HG03066 (cell line): ENCODE measurements at regions not wholly inside any gene's neighbourhood (a gene's known extent, or its start where the extent isn't known, plus 50 kb on each side); places are given as distances from the start of the nearest gene placed in this dataset.

Experiments used
- ATAC-seq: cut with Tn5 transposase; IDR thresholded peaks from one replicate; pipeline ENCODE4 v1.9.1; 2021; ENCODE audit warnings: low read depth; ENCODE audit not compliant: unreplicated experiment

DNA sequence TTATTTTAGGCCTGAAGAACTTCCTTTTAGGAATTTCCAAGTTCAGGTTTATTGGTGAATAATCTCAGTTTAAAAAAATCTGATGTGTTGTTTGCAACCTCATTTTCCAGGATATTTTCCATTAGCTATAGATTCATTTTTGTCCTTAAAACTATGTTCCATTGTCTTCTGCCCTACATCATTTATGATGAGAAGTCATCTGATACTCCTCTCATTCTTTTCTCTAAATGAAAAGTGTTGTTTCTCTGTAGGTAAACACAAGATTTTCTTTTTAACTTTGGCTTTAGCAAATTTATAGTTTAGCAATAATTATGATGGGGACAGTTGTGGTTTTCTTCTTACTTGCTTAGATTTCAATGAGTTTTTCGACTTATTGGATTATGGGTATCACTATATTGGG lies 427.3 kb downstream of the DCDC2C start:
- ATAC-seq, result no peak

DNA sequence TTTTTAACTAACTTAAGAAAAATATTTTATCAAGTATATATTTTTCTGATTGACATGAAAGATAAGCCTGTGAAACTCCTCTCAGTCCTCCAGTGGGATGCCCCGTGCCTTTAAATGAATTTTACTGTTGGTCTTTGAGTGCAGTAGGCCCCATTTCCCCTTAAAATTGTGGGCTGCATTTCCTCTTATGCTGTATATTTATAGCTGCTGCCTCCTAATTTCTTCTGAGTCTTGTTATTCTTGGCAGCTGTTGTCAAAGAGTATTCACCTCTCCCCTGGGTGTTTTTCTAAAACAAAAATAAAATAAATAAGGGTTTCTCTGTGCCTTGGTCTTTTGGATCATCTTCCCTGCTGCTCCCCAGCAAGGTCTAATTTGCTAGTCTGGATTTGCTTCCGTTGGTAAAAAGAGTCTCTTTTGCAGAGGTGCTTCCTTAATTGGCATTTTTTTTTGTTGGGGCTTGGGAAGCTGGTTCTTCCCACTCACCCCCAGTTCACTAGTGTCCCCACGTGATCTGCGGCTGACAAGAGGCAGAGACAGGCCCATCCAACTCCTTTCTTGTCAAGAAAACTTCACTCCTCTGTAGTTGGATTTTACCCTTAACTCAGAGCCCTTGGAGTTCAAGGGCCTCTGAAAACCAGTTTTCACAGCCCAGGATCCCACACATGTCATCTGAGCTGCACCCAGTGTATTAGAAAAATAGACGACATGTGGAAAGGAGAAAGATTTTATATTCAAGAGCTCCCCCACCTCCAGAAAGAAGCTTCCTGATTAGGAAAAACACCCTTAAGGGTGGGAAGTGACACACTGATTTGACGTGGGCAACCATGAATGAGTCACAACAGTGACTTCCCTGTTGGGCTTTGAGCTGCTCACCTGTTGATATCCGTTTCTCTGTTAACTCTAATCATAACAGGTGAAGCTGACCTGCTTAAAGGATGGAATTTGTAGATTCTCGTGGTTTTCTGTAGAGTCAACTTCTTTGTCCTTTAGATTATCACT lies 431.5 kb downstream of the DCDC2C start:
- no peak for ATAC-seq

DNA sequence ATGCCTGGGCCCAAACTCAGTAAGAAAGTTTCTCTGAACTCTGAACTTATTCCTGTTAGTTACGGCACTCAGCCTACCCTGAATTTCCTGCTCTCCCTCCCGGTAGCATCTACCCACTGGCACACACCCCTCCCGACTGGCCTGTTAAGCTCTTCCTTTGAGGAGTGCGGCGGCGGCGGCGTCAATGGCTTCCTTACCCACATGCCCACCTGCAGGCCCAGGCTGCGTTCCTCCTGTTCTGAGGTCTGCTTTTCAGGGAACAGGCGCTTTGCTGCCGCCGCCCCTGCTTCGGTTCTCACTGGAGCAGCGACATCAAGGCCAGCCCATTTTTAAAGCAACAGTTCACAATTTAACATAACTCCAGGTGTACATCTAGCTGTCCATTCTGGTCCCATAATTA lies 432.4 kb downstream of the DCDC2C start:
- ATAC-seq, result no peak

DNA sequence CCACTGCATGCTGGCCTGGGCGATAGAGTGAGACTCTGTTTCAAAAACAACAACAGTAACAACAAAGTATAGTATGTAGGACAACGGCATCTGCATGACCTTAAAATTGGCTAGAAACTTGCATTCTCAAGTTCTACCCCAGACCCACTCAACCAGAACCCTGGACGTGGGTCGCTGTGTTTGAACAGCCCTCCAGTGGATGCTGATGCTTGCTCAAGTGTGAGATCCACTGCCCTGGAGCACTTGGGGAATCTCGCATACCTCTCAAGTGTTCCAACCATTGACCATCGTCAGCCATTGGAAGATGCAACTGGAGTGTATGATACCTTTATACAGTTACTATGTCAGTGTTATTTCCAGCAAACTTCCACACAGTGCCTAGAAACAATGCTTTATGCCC lies 435.9 kb downstream of the DCDC2C start:
- no peak for ATAC-seq

DNA sequence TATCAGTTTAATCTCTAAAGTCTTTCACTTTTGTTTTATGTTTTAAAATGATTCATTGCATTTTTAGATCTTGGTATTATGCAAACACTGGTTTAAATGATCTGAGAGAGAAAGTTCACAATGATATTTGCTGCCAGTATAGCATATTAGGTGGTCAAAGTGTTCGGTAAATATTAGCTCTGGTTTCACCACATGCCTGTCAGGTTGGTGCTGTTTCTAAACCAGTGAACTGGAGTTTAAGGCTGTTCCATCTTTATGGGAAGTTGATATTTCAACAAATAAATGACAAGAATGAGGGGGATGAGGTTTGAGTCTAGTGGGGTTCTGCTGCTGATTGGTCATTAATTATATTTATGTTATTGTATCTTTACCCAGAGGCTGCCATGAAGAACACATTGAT lies 436.4 kb downstream of the DCDC2C start:
- ATAC-seq, result no peak

DNA sequence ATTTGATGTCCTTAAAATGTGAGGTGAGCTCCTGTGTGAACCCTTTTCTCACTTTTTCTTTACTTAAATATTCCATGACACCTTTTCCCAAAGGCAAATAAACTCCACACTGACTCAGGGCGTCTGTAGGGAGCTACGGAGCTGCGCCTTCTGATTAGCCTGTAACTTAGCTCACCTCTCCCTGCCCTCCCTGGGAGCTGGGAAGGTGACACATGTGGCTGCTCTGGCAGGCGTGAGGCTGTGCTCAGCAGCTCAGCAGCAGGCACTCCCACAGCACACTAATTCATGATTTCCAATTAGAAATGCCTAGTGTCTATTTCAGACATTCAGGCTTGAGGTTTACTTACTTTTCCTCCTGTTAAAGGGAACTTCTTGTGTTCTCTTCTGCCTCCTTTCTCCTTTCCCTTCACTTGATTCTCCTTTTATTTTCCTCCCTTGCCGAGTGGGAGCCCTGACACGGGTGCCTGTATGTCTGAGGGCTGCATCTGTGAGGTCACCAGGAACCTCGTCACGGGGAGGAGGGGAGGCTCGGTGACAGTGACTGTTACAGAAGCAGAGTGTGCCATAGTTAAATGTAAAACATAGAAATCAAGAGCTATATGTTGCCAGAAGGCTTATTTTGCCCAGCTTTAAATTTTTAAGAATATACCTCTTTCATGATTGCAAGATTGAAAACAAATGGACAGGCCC lies 437.1 kb downstream of the DCDC2C start:
- no peak for ATAC-seq

DNA sequence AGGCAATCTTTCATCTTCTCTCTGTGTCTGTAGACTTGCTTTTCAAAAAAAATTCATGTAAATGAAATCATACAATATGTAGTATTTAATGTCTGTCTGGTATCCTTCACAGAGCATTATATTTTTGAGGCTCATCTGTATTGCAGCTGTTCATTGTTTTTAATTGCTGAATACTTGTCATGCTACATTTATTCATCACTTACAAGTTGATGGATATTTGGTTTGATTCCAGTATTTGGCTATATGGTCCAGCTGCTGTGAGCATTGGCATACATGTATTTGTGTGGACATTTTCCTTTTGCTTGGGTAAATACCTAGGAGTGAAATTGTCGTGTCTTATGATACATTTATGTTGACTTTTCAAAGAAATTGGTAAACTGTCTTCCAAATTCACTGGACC lies 441.4 kb downstream of the DCDC2C start:
- ATAC-seq, result no peak

DNA sequence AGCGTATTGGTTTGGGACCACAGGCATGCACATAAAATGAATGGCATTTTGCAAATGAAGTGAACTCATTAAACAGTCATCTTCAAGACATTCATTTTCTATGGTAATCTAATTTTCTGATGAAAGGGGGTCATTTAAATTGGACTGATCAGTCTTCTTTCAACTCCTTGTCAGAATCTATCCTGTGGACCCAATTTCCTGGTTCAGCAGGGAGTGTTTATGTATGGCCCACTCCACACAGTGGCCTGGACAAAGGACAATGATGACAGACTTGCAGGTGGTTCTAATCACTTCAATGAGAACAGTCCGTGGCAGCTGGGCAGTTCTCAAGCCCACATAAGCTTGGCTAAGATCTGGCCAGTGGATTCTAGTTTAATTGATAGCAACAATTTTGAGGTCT lies 448.1 kb downstream of the DCDC2C start:
- no peak for ATAC-seq

DNA sequence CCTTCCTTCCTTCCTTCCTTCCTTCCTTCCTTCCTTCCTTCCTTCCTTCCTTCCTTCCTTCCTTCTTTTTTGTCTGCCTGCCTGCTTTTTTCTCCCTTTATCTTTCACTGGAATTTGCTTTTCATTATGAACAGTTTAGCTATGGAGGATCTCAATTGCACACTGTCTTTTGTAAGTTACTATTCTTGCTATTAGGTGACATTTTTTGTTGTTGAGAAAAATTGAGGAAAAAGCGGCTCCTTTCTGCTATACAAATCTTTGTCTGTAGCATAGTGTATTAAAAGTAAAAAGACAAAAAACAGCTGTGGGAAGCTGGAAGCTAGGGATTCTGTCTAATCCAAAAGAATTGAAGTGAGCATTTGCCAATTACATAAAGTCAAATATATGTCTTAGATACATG lies 448.7 kb downstream of the DCDC2C start:
- no peak for ATAC-seq

DNA sequence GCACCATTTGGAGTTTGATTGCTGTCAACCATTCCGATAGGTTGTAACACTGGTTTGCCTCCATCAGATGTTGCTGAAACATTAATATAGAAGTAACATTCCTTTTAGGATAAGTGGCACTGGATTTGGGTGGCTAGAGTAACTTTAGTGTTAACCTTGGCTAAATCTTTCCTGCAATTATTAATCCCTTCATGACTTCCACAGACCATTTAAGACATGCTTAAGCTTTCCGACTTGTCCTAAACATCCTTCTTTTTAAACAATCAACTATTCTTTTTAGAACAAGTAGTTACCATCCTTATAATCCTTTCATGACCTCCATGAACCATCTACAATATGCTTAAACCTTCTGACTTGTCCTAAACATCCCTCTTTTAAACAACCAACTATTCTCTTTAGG lies 465.5 kb downstream of the DCDC2C start:
- no peak for ATAC-seq

DNA sequence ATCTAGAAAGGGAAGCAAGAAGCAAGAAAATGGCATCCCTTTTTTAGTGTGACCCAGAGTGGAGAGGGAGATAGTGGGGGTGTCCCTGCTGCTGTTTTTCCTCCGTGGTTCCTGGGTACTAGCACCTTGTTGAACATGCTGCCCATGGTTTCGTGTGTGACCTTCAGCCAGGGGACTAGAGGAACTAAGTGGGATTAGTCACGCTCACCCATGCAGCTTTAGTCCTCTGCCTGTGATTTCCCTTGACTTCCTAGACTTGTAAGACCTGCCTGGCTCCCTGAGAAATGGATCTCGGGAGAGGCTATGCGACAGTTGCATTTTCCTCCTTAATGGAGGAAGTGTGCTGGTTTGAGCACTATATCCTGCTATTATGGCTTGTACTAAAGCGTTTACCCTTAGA lies 471.4 kb downstream of the DCDC2C start:
- ATAC-seq, result no peak

DNA sequence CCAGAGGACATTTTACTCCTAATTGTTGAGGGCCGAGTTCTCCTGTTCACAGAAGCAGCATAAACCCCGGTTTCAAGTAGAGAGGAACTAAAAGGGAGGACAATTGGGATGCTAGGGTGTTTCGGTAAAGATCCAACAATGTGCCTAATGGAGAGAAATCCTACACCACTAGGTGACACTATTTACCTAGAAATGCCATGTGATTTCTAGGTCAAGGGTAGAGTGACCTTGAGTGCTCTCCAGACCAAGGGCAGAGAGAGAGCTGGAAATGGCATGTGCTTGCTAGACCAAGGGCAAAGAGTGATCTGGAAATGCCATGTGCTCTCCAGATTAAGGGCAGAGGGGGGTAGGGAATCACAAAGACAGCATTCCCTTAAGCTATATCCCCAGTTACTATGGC lies 472.0 kb downstream of the DCDC2C start:
- no peak for ATAC-seq

DNA sequence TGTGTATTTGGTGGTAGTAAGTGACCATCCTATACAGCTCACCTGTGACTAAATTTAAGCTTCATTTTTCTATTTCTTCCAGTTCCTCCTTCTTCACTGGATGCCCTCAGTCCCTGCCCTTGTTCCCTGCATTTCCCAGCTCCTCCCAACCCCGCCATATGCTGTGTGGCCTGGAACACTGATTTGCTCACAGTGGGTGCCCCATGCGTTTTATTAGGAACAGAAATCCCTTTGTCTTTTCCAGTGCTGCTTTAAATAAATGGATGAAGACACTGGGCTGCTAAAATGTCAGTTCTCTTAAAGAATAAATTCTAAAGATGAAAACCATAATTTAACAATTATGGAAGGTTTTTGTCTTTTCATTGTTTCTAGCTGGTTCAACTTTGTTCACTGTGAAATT lies 477.3 kb downstream of the DCDC2C start:
- no peak for ATAC-seq

DNA sequence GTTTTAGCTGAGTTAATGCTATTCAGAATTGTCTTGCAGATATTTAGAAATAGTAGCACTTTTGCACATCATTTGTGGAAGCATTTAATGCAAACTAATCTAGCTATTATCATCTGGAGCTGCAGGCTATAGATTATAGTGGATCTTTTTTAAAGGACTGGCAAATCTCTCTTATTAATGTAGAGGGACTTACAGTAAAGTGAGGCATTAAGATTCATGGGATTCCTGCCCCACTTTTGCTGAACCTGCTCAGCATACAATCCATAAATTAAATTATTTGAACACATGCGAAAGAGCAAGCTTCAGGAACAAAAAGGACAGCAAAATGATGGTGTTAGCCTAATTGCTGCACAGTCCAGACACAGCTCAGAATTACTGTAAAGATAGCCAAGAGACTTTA lies 477.7 kb downstream of the DCDC2C start:
- ATAC-seq, result no peak

DNA sequence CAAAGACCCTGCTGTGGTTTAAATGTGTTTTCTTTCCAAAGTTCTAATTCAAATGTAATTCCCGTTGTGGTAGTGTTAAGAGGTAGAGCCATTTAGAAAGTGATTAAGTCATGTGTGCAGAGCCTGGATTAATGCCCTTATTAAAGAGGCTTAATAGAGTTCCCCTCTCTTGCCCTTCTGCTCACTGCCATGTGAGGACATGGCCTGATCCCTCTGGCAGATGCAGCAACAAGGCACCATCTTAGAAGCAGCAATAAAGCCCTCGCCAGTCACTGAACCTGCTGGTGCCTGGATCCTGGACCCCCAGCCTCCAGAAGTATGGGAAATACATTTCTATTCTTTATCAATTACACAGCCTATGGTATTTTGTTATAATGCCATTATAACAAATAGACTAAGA lies 485.2 kb downstream of the DCDC2C start:
- ATAC-seq, result no peak

DNA sequence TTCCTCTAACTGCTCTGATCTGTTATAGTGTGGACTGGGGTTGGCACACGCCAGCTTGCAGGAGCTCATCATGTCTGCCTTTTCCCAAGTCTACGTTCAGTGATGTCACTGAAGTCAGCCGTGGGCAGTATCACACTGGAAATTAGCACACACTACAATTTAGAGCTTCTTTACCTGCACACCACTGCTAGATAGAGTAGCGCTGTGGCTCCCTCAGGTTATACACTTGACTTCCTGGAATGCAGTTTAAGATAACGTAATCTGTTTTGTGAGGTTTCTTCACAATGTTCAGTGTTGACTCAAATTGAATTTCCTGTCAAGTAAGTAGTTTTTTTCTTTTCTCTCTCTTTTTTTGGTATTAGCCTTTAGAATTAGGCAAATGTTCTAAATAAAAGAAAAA lies 487.2 kb downstream of the DCDC2C start:
- ATAC-seq, result no peak

DNA sequence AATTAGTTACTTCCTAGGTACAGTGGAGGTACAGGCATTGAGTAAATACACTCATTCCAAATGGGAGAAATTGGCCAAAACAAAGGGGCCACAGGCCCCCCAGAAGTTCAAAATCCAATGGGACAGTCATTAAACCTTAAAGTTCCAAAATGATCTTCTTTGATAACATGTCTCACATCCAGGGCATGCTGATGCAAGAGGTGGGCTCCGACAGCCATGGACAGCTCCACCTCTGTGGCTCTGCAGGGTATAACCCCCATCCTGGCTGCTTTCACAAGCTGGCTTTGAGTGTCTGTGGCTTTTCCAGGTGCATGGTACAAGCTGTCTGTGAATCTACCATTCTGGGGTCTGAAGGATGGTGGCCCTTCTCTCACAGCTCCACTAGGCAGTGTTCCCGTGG lies 488.7 kb downstream of the DCDC2C start:
- ATAC-seq, result no peak

DNA sequence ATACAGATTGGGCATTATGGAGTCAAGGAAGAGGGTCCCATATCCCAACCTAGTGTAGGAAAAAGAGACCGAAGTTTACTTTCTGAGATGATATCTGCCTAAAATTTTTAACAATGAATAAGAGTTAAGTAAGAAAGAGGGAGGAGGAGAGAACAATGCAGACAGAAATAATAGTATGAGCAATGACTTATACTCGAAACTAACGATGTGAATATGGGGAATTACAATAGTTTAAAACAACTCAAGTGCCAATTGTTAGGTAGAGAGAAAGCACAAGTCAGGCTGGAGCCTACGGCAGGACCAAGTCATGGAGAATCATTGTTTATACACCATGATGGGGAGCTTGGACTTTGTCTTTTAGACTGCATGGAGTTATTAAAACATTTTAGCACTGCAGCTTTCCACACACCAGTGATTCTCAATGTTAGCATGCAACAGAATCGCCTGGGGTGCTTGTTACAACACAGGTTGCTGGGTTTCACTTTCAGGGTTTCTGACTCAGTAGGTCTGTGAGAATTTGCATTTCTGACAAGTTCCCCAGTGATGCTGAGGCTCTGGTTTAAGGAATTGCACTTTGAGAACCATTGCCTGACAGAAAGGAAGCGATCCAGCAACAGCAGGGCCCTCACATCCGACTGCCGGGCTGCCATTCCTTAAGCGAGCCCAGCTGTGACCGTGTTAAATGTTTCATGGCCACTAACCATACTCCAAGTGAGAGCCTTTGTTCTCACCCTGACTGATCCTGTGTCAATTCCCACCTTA lies 511.2 kb downstream of the DCDC2C start:
- ATAC-seq, result no peak

DNA sequence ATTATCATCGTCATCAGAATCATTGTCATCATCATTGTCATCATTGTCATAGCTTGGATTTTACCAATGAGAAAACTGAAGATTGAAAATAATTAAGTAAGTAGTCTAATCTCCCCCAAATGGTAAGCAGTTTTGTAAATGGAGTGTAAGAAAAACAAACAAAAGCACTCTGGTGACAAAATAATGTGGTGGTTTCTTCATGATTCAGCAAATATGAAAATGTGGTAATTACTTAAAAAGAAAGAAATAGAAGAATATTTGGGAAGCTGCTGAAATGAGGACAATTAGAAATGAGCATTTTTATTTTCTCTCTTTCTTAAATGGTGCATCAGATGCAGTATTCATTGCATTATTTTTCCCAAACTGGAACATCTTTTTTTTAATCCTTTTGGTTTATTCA lies 514.4 kb downstream of the DCDC2C start:
- no peak for ATAC-seq

DNA sequence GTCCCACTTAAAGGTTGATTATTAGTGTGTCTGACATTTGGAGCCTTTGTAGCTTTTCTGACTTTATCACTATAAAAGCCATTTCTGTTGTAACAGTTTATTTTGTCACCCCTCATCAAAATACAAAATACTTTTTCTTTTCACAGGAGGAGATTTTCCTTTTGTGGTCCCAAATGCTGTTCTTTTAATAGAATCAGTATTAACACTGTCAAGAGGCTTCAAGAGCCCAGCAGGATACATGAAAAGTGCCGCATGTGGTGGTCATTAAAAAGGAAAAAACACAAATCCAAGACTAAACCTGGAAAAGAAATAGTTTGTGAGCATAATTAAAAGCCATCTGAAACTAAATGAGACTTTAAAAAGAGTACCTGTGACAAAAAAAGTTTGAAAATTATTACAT lies 515.7 kb downstream of the DCDC2C start:
- ATAC-seq, result no peak

DNA sequence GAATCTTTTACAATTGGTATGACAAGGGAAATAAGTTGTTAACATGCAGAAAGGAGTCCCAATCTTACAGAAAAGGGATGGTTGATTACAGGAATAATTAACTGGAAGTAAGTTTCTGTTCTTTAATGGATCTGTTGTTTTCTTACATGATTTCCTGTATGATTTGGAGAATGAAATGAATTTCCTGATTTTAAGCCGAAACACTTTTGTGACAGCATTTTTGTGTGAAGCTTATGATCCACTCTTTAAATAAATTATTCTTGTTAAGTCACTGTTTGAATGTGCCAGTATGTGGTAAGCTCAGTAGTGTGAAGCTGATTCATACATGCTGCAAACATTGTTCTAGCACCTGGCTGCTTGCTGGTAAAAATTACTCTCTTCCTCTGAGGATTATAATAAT lies 516.2 kb downstream of the DCDC2C start:
- no peak for ATAC-seq
